ENCODE measurements at regions not wholly inside any gene's neighbourhood (a gene's known extent, or its start where the extent isn't known, plus 50 kb on each side); places are given as distances from the start of the nearest gene placed in this dataset.
"Not testable (repeated sequence)": the region's sequence is repeated elsewhere in the genome, so short reads cannot be mapped to it uniquely, and the experiment has no call there.

- DNase-seq, result peak; percentile 12 to 16
Measured at GRCh38 chr2:51795248-51795888, 763.4 kb upstream of the NRXN1 start.

- no peak for DNase-seq
Measured at GRCh38 chr2:51791496-51791895, 759.6 kb upstream of the NRXN1 start.

- DNase-seq, result no peak
Measured at GRCh38 chr2:51790854-51791253, 758.9 kb upstream of the NRXN1 start.

GRCh38 chr2:51789918-51790317 is 758.0 kb upstream of the NRXN1 start:
- DNase-seq, result no peak

GRCh38 chr2:51782921-51783765 is 751.2 kb upstream of the NRXN1 start:
- DNase-seq, result no peak

GRCh38 chr2:51781691-51782090 is 749.8 kb upstream of the NRXN1 start:
- no peak for DNase-seq

- DNase-seq, result no peak
Measured at GRCh38 chr2:51780353-51780752, 748.4 kb upstream of the NRXN1 start.

- not testable (repeated sequence) for DNase-seq
Measured at GRCh38 chr2:51779723-51780122, 747.8 kb upstream of the NRXN1 start.

- no peak for DNase-seq
Measured at GRCh38 chr2:51778806-51779205, 746.9 kb upstream of the NRXN1 start.

GRCh38 chr2:51774606-51775005 is 742.7 kb upstream of the NRXN1 start:
- not testable (repeated sequence) for DNase-seq

GRCh38 chr2:51760441-51760840 is 728.5 kb upstream of the NRXN1 start:
- DNase-seq, result no peak

- no peak for DNase-seq
Measured at GRCh38 chr2:51758081-51758480, 726.1 kb upstream of the NRXN1 start.

GRCh38 chr2:51734115-51734514 is 702.2 kb upstream of the NRXN1 start:
- no peak for DNase-seq

- DNase-seq, result no peak
Measured at GRCh38 chr2:51723691-51724090, 691.8 kb upstream of the NRXN1 start.

- no peak for DNase-seq
Measured at GRCh38 chr2:51722311-51722710, 690.4 kb upstream of the NRXN1 start.

GRCh38 chr2:51720826-51721225 is 688.9 kb upstream of the NRXN1 start:
- no peak for DNase-seq

GRCh38 chr2:51718881-51719280 is 686.9 kb upstream of the NRXN1 start:
- no peak for DNase-seq

- no peak for DNase-seq
Measured at GRCh38 chr2:51717312-51717711, 685.4 kb upstream of the NRXN1 start.

- DNase-seq, result no peak
Measured at GRCh38 chr2:51711766-51712165, 679.8 kb upstream of the NRXN1 start.

- peak in 1 of 2 experiments; percentile 59 for DNase-seq
Measured at GRCh38 chr2:51710222-51710621, 678.3 kb upstream of the NRXN1 start.

GRCh38 chr2:51707625-51708024 is 675.7 kb upstream of the NRXN1 start:
- no peak for DNase-seq

- DNase-seq, result peak; percentile 82 to 96
Measured at GRCh38 chr2:51706220-51706619, 674.3 kb upstream of the NRXN1 start.

- DNase-seq, result no peak
Measured at GRCh38 chr2:51705417-51705816, 673.5 kb upstream of the NRXN1 start.

- DNase-seq, result no peak
Measured at GRCh38 chr2:51698021-51698420, 666.1 kb upstream of the NRXN1 start.

All from NCI-H524 (cell line).